ENCODE measurements at regions not wholly inside any gene's neighbourhood (a gene's known extent, or its start where the extent isn't known, plus 50 kb on each side); places are given as distances from the start of the nearest gene placed in this dataset.
"Not testable (repeated sequence)": the region's sequence is repeated elsewhere in the genome, so short reads cannot be mapped to it uniquely, and the experiment has no call there.

- H3K27me3 ChIP-seq, result no peaks in the 10 kb centered on the region
- TF ChIP-seq, protein P1, sequence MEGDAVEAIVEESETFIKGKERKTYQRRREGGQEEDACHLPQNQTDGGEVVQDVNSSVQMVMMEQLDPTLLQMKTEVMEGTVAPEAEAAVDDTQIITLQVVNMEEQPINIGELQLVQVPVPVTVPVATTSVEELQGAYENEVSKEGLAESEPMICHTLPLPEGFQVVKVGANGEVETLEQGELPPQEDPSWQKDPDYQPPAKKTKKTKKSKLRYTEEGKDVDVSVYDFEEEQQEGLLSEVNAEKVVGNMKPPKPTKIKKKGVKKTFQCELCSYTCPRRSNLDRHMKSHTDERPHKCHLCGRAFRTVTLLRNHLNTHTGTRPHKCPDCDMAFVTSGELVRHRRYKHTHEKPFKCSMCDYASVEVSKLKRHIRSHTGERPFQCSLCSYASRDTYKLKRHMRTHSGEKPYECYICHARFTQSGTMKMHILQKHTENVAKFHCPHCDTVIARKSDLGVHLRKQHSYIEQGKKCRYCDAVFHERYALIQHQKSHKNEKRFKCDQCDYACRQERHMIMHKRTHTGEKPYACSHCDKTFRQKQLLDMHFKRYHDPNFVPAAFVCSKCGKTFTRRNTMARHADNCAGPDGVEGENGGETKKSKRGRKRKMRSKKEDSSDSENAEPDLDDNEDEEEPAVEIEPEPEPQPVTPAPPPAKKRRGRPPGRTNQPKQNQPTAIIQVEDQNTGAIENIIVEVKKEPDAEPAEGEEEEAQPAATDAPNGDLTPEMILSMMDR (IDR thresholded peaks at IDR 0.05), result no peak
- peaks cover 0 to 89% (median 53%) of the 10 kb centered on the region in 4 donors for H3K4me1 ChIP-seq
- no peak for DNase-seq
- no peak overlapping the region for H3K4me3 ChIP-seq
- intact Hi-C loops (cut with DNase I; ENCODE audit: low total_unique reads), result loop anchor here (10.0 kb wide), 2 partner anchors 124 to 186 kb away; no protein-coding TSS in a partner anchor
- no peaks in the 10 kb centered on the region for H3K9me3 ChIP-seq
- no peaks in the 10 kb centered on the region for H3K36me3 ChIP-seq
- peak overlapping the region in 1 of 2 donors; percentile 25 for H3K27ac ChIP-seq
Observed at GRCh38 chr10:29730458-29730857, 95.7 kb upstream of the SVIL start.

- no peaks in the 10 kb centered on the region for H3K27me3 ChIP-seq
- H3K4me3 ChIP-seq, result no peak overlapping the region
- no peaks in the 10 kb centered on the region for H3K9me3 ChIP-seq
- DNase-seq, result no peak
- peak overlapping the region; percentile 49 to 56 for H3K27ac ChIP-seq
- intact Hi-C loops (cut with DNase I; ENCODE audit: low total_unique reads), result loop anchor here (10.0 kb wide), 1 partner anchor 104 kb away; no protein-coding TSS in a partner anchor
- H3K36me3 ChIP-seq, result no peaks in the 10 kb centered on the region
- H3K4me1 ChIP-seq, result peaks cover 0 to 97% (median 53%) of the 10 kb centered on the region in 4 donors
- TF ChIP-seq, protein P1 (IDR thresholded peaks at IDR 0.05), result no peak
Observed at GRCh38 chr10:29728541-29729049, 93.8 kb upstream of the SVIL start.

GRCh38 chr10:29725927-29726326, 91.2 kb upstream of the SVIL start:
- peaks cover 0 to 97% (median 44%) of the 10 kb centered on the region in 4 donors for H3K4me1 ChIP-seq
- peak overlapping the region; percentile 10 to 66 for H3K27ac ChIP-seq

DNA sequence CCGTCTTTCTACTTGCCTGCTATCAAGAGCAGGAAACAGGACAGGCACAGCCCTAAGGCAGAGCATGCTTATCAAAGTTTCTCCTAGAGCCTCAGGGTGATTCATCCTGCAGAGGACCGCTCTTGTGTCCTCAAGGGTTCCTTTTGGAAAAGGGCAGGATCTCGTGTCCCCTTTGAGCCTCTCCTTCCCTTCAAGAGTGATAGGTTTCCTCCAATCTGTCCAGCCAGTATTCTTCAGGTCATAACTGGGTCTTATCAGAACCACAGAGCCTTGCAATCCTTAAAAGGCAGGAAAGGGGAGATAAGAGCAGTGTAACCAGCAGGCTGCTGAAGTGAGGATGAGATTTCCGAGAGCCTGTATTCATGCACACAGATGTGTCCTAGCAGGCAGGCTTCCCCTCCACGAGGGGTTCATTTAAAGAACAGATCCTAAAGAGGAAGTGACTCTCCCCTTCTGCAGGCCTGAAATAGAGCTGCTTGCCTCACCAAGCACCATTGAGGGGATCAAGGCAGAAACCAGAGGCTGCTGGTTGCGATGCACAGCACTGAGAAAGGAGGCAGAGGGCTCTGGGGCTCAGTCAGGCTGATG, 90.5 kb upstream of the SVIL start:
- peaks cover 0 to 93% (median 38%) of the 10 kb centered on the region in 4 donors for H3K4me1 ChIP-seq
- no peaks in the 10 kb centered on the region for H3K27me3 ChIP-seq

More at GRCh38 chr10:29725927-29726326, 91.2 kb upstream of the SVIL start:
- not testable (repeated sequence) for DNase-seq, H3K4me3 ChIP-seq, H3K27me3 ChIP-seq, H3K9me3 ChIP-seq, H3K36me3 ChIP-seq
- intact Hi-C loops (cut with DNase I; ENCODE audit: low total_unique reads), result loop anchor here (10.0 kb wide), 1 partner anchor 101 kb away; no protein-coding TSS in a partner anchor

DNA sequence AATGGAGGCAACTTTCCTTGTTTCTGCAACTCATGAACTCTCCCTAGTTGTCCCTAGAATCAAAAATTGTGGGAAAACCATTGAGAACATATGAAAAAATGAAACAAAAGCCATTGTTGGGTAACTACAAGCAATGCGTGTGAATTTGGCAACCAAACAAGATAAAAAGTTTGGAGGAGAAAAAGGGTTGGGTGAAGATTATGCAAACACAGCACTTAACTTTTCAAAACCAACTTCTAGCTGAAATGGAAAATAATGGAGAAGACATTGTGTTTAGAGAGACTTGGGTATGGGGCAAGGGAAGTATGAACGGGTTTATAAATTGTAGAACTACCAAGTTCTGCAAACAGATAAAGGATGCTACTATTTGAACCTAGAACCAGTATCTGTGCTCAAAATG, 89.0 kb upstream of the SVIL start:
- Histone ChIP-seq H3K4me1 (peaks cover 0 to 88% (median 37%) of the 10 kb centered on the region in 4 donors), H3K36me3 (peaks cover 0 to 7% (median 0%) of the 10 kb centered on the region in 3 donors), H3K9me3 (peaks cover 0 to 5% (median 0%) of the 10 kb centered on the region in 3 donors), H3K27me3 (no peaks in the 10 kb centered on the region), H3K27ac (peak overlapping the region; percentile 25 to 66), H3K4me3 (no peak overlapping the region)
- TF ChIP-seq, protein P1 (IDR thresholded peaks at IDR 0.05), result no peak
- intact Hi-C loops (cut with DNase I; ENCODE audit: low total_unique reads), result loop anchor here (10.0 kb wide), 1 partner anchor 99 kb away; no protein-coding TSS in a partner anchor
- no peak for DNase-seq

More for the DNA sequence above, 90.5 kb upstream of the SVIL start:
- peaks cover 0 to under 1% (median 0%) of the 10 kb centered on the region in 3 donors for H3K36me3 ChIP-seq
- TF ChIP-seq, protein P1 (IDR thresholded peaks at IDR 0.05), result no peak
- peak overlapping the region; percentile 28 to 66 for H3K27ac ChIP-seq
- intact Hi-C loops (cut with DNase I; ENCODE audit: low total_unique reads), result loop anchor here (10.0 kb wide), 1 partner anchor 100 kb away; no protein-coding TSS in a partner anchor
- H3K9me3 ChIP-seq, result no peaks in the 10 kb centered on the region
- no peak overlapping the region for H3K4me3 ChIP-seq
- DNase-seq, result no peak

GRCh38 chr10:29722777-29723176, 88.0 kb upstream of the SVIL start:
- TF ChIP-seq, protein P1 (IDR thresholded peaks at IDR 0.05), result no peak
- intact Hi-C loops (cut with DNase I; ENCODE audit: low total_unique reads), result loop anchor here (10.0 kb wide), 1 partner anchor 98 kb away; no protein-coding TSS in a partner anchor
- Histone ChIP-seq H3K36me3 (peaks cover 0 to 7% (median 0%) of the 10 kb centered on the region in 3 donors), H3K9me3 (peaks cover 0 to 5% (median 0%) of the 10 kb centered on the region in 3 donors), H3K4me1 (peaks cover 0 to 88% (median 35%) of the 10 kb centered on the region in 4 donors), H3K4me3 (no peak overlapping the region), H3K27me3 (no peaks in the 10 kb centered on the region), H3K27ac (peak overlapping the region; percentile 25 to 66)
- DNase-seq, result no peak
